Fibroblast of lung (primary cell): ENCODE measurements at regions not wholly inside any gene's neighbourhood (a gene's known extent, or its start where the extent isn't known, plus 50 kb on each side); places are given as distances from the start of the nearest gene placed in this dataset.

Source experiments
- CTCF ChIP-seq, 2 donors: IDR thresholded peaks in 1 of 2; conservative IDR thresholded peaks in 1 of 2; 1 replicate in 1 of 2; 2 replicates in 1 of 2; pipeline ENCODE4 v1.5.1; 2011 to 2012; ENCODE audit warnings: low read length in 2 of 2, control low read depth in 1 of 2, inconsistent platforms in 1 of 2, low read depth in 1 of 2, mild to moderate bottlenecking in 1 of 2
- EZH2 ChIP-seq: IDR thresholded peaks from 2 replicates; pipeline ENCODE4 v1.5.1; 2012; ENCODE audit warnings: low read length, control low read depth, mild to moderate bottlenecking; ENCODE audit errors: missing control alignments

- TF ChIP-seq EZH2 (no peak), CTCF (conservative IDR thresholded peaks at IDR 0.05 in 1 of 2, IDR thresholded peaks at IDR 0.05 in 1 of 2; ENCODE audit: low read depth in 1 of 2, low read length in 2 of 2) (no peak)
Measured at GRCh38 chr11:39459606-39460005, 1999.8 kb downstream of the LRRC4C start.
